HCT116 (cell line): ENCODE measurements at regions not wholly inside any gene's neighbourhood (a gene's known extent, or its start where the extent isn't known, plus 50 kb on each side); places are given as distances from the start of the nearest gene placed in this dataset.

Experiments
- ATAC-seq: fragments of 200-7000 bp; cut with Tn5 transposase; 2 replicates; pipeline ENCODE4 v1.9.1; 2020; ENCODE audit warnings: mild to moderate bottlenecking, moderate library complexity
- BruUV-seq: library from RNA; stranded (reverse); fragments of 400-500 nt; replicated peaks from 2 replicates; lab custom pipeline; 2021; lab: Mats Ljungman, UMichigan
- CTCF ChIA-PET: fragments of 300-600 bp; sonication (Branson Sonifier 250); formaldehyde crosslinking; loops from one replicate; lab custom pipeline; 2021; ENCODE audit warnings: antibody characterized with exemption; lab: Charles Lee
- POLR2A ChIA-PET: fragments of 300-600, 350-600 bp; sonication (Branson Sonifier 250); formaldehyde crosslinking; loops from one replicate; lab custom pipeline; 2021; ENCODE audit warnings: antibody characterized with exemption; lab: Charles Lee
- RAD21 ChIA-PET, 2 experiments: fragments of 300-600 bp; sonication (Branson Sonifier 250); formaldehyde crosslinking; loops; one replicate each; lab custom pipeline; 2023; ENCODE audit warnings: low total read pairs in 2 of 2; ENCODE audit not compliant: uncharacterized antibody in 2 of 2, unreplicated experiment in 2 of 2, low non-redundant PET in 1 of 2; lab: Charles Lee
- DNase-seq: peaks from one replicate; pipeline ENCODE4 v3.0.0-alpha.2; 2010; ENCODE audit warnings: low read depth, low spot score
- H2AFZ ChIP-seq: fragments of 200-600 bp; shearing (Covaris generic), sonication (generic); 2 replicates; pipeline ENCODE4 v1.6.1; 2017; ENCODE audit warnings: low read depth, mixed run types, mixed read lengths, antibody characterized with exemption, low read length; ENCODE audit not compliant: poor library complexity, severe bottlenecking
- H3K27ac ChIP-seq: 2 replicates; pipeline ENCODE4 v1.5.1; 2012; ENCODE audit warnings: low read depth, low read length
- H3K27me3 ChIP-seq: fragments of 200-600 bp; sonication (generic); 2 replicates; pipeline ENCODE4 v1.6.1; 2016; ENCODE audit warnings: mixed run types, low read length, mixed read lengths; ENCODE audit not compliant: insufficient read depth
- H3K36me3 ChIP-seq, 2 experiments: fragments of 200-500 bp in 1 of 2; fragments of 200-600 bp in 1 of 2; sonication (Bioruptor generic) in 1 of 2; sonication (generic) in 1 of 2; 2 replicates each; pipeline versions ENCODE4 v1.5.1 to v1.6.1; 2014 to 2016; ENCODE audit warnings: low read length in 2 of 2, inconsistent platforms in 1 of 2, mixed read lengths in 1 of 2, mixed run types in 1 of 2; ENCODE audit not compliant: insufficient read depth in 2 of 2, control insufficient read depth in 1 of 2
- H3K4me1 ChIP-seq, 2 experiments: fragments of 200-600 bp in 1 of 2; sonication (generic) in 1 of 2; 2 replicates each; pipeline versions ENCODE4 v1.5.1 to v1.6.1; 2012 to 2017; ENCODE audit warnings: low read length in 2 of 2, inconsistent platforms in 1 of 2, mild to moderate bottlenecking in 1 of 2, mixed read lengths in 1 of 2, mixed run types in 1 of 2, moderate library complexity in 1 of 2; ENCODE audit not compliant: insufficient read depth in 2 of 2, control insufficient read depth in 1 of 2
- H3K4me2 ChIP-seq: fragments of 200-600 bp; sonication (generic); 2 replicates; pipeline ENCODE4 v1.6.1; 2017; ENCODE audit warnings: mixed run types, low read length, mixed read lengths
- H3K4me3 ChIP-seq, 2 experiments: fragments of 200-600 bp in 1 of 2; sonication (generic) in 1 of 2; replicated peaks in 1 of 2; 2 replicates each; pipeline ENCODE4 v1.5.1; 2011 to 2016; ENCODE audit warnings: low read length in 2 of 2, control low read depth in 1 of 2, low read depth in 1 of 2, mild to moderate bottlenecking in 1 of 2, mixed read lengths in 1 of 2, mixed run types in 1 of 2
- H3K79me2 ChIP-seq: fragments of 200-600 bp; sonication (generic); 2 replicates; pipeline ENCODE4 v1.6.1; 2017; ENCODE audit warnings: mild to moderate bottlenecking, mixed run types, low read length, moderate library complexity, mixed read lengths; ENCODE audit not compliant: insufficient read depth
- H3K9ac ChIP-seq: fragments of 200-600 bp; sonication (generic); 2 replicates; pipeline ENCODE4 v1.6.1; 2016; ENCODE audit warnings: low read length, mixed read lengths
- H3K9me2 ChIP-seq: fragments of 200-600 bp; sonication (generic), shearing (Covaris generic); 2 replicates; pipeline ENCODE4 v1.6.1; 2017; ENCODE audit warnings: mixed run types, mild to moderate bottlenecking, moderate library complexity; ENCODE audit not compliant: insufficient read depth
- H3K9me3 ChIP-seq, 2 experiments: fragments of 200-500 bp in 1 of 2; fragments of 200-600 bp in 1 of 2; sonication (Bioruptor generic) in 1 of 2; sonication (generic) in 1 of 2; 2 replicates each; pipeline ENCODE4 v1.6.1; 2014 to 2017; ENCODE audit warnings: low read length in 2 of 2, mixed read lengths in 2 of 2, inconsistent platforms in 1 of 2, low read depth in 1 of 2, mild to moderate bottlenecking in 1 of 2, mixed run types in 1 of 2, moderate library complexity in 1 of 2; ENCODE audit not compliant: control insufficient read depth in 1 of 2, insufficient read depth in 1 of 2
- H4K20me1 ChIP-seq: fragments of 200-600 bp; sonication (generic), shearing (Covaris generic); 2 replicates; pipeline ENCODE4 v1.6.1; 2017; ENCODE audit warnings: mixed run types, mild to moderate bottlenecking, moderate library complexity; ENCODE audit not compliant: insufficient read depth
- ELF1 ChIP-seq: IDR thresholded peaks from 2 replicates; pipeline ENCODE4 v1.6.1; 2012; ENCODE audit warnings: low read depth, borderline replicate concordance
- EZH2 ChIP-seq: fragments of 200-600 bp; sonication (generic); IDR thresholded peaks from 2 replicates; pipeline ENCODE4 v1.6.1; 2017; ENCODE audit warnings: antibody characterized with exemption, mixed run types
- POLR2A ChIP-seq: IDR thresholded peaks from 2 replicates; pipeline ENCODE4 v1.7.0; 2011; ENCODE audit warnings: borderline replicate concordance; ENCODE audit not compliant: insufficient read depth, insufficient read length; ENCODE audit errors: extremely low read depth
- REST ChIP-seq: IDR thresholded peaks from 2 replicates; pipeline ENCODE4 v1.6.1; 2012; ENCODE audit warnings: low read depth
- SRF ChIP-seq: IDR thresholded peaks from 2 replicates; pipeline ENCODE4 v1.6.1; 2012; ENCODE audit warnings: low read depth
- YY1 ChIP-seq: IDR thresholded peaks from 2 replicates; pipeline ENCODE4 v1.6.1; 2011; ENCODE audit warnings: low read length, low read depth, moderate library complexity, mild to moderate bottlenecking; ENCODE audit not compliant: insufficient replicate concordance; ENCODE audit errors: extremely low read depth
- ZNF274 ChIP-seq: fragments of 200-500 bp; sonication (Bioruptor generic); IDR thresholded peaks from 2 replicates; pipeline ENCODE4 v1.6.1; 2014; ENCODE audit warnings: mild to moderate bottlenecking, low read depth, low read length, inconsistent platforms
- intact Hi-C: fragments of 100-400 bp; cut with micrococcal nuclease; formaldehyde crosslinking; loops from 2 replicates; pipeline ENCODE4 v1.10.0; 2022
- TF ChIP-seq, protein P1 (sequence below): IDR thresholded peaks from 2 replicates; pipeline ENCODE4 v1.6.1; 2012

DNA sequence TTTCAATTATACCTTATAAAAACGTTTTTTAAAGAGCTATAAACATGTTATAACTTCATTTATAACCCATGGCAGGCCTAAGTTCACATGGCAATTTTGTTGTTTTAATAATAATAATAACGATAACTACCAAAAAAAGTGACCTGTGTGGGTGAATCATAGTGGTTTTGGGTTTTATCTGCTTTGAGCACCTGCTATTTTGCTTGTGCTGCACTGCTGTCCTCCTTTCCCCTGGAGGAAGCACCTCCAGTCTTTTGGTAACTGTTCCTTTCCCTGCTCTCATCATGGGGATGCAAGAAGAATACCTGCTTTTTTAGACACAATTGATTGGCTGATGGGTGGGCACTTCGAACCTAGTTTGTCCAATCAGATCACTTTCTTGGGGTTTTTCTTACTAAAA is 388.0 kb upstream of the TBL1XR1 start:
- RAD21 ChIA-PET = no interaction called here
- no peaks in the 10 kb centered on the region for H4K20me1 ChIP-seq
- no peak overlapping the region for H3K4me2 ChIP-seq
- intact Hi-C loops = no loop called here
- H3K27ac ChIP-seq = no peak overlapping the region
- no peaks in the 10 kb centered on the region for H3K79me2 ChIP-seq
- H3K27me3 ChIP-seq = no peaks in the 10 kb centered on the region
- no peak for ATAC-seq
- H2AFZ ChIP-seq = no peak overlapping the region
- TF ChIP-seq ELF1 (no peak), SRF (no peak), ZNF274 (no peak), POLR2A (no peak), YY1 (no peak), EZH2 (no peak), REST (no peak)
- TF ChIP-seq, protein P1, sequence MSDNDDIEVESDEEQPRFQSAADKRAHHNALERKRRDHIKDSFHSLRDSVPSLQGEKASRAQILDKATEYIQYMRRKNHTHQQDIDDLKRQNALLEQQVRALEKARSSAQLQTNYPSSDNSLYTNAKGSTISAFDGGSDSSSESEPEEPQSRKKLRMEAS = no peak
- CTCF ChIA-PET = no interaction called here
- no peak overlapping the region for H3K4me3 ChIP-seq
- H3K9me2 ChIP-seq = no peaks in the 10 kb centered on the region
- POLR2A ChIA-PET = no interaction called here
- no peaks in the 10 kb centered on the region for H3K9me3 ChIP-seq
- peaks cover 9 to 14% of the 10 kb centered on the region in 2 experiments for H3K4me1 ChIP-seq
- no TSS peak for BruUV-seq
- no peak overlapping the region for H3K9ac ChIP-seq
- DNase-seq = no peak
- no peaks in the 10 kb centered on the region for H3K36me3 ChIP-seq
